HG03196 (cell line): ENCODE measurements at regions not wholly inside any gene's neighbourhood (a gene's known extent, or its start where the extent isn't known, plus 50 kb on each side); places are given as distances from the start of the nearest gene placed in this dataset.
"Not testable (repeated sequence)": the region's sequence is repeated elsewhere in the genome, so short reads cannot be mapped to it uniquely, and the experiment has no call there.

Experiments
- ATAC-seq: cut with Tn5 transposase; IDR thresholded peaks from one replicate; pipeline ENCODE4 v1.9.1; 2021; ENCODE audit not compliant: unreplicated experiment

GRCh38 chr5:103894882-103895281 is 332.3 kb upstream of the NUDT12 start:
- no peak for ATAC-seq

- ATAC-seq, result no peak
Measured at GRCh38 chr5:103891151-103891550, 328.6 kb upstream of the NUDT12 start.

GRCh38 chr5:103890313-103890712 is 327.7 kb upstream of the NUDT12 start:
- ATAC-seq, result no peak

- no peak for ATAC-seq
Measured at GRCh38 chr5:103889500-103890209, 327.1 kb upstream of the NUDT12 start.

- no peak for ATAC-seq
Measured at GRCh38 chr5:103886826-103887225, 324.2 kb upstream of the NUDT12 start.

GRCh38 chr5:103883143-103883542 is 320.6 kb upstream of the NUDT12 start:
- ATAC-seq, result no peak

- ATAC-seq, result no peak
Measured at GRCh38 chr5:103881560-103881959, 319.0 kb upstream of the NUDT12 start.

- no peak for ATAC-seq
Measured at GRCh38 chr5:103867857-103868598, 305.4 kb upstream of the NUDT12 start.

GRCh38 chr5:103866169-103866568 is 303.6 kb upstream of the NUDT12 start:
- no peak for ATAC-seq

GRCh38 chr5:103862398-103862797 is 299.8 kb upstream of the NUDT12 start:
- no peak for ATAC-seq

- no peak for ATAC-seq
Measured at GRCh38 chr5:103860327-103860726, 297.7 kb upstream of the NUDT12 start.

GRCh38 chr5:103858367-103858766 is 295.8 kb upstream of the NUDT12 start:
- ATAC-seq, result not testable (repeated sequence)

GRCh38 chr5:103851091-103851490 is 288.5 kb upstream of the NUDT12 start:
- no peak for ATAC-seq

GRCh38 chr5:103849934-103850333 is 287.3 kb upstream of the NUDT12 start:
- ATAC-seq, result no peak

- ATAC-seq, result no peak
Measured at GRCh38 chr5:103847060-103847459, 284.5 kb upstream of the NUDT12 start.

- no peak for ATAC-seq
Measured at GRCh38 chr5:103842936-103843335, 280.3 kb upstream of the NUDT12 start.

GRCh38 chr5:103840600-103840999 is 278.0 kb upstream of the NUDT12 start:
- ATAC-seq, result no peak

GRCh38 chr5:103834216-103834615 is 271.6 kb upstream of the NUDT12 start:
- ATAC-seq, result no peak

- no peak for ATAC-seq
Measured at GRCh38 chr5:103829585-103829984, 267.0 kb upstream of the NUDT12 start.

GRCh38 chr5:103827976-103828375 is 265.4 kb upstream of the NUDT12 start:
- ATAC-seq, result no peak

GRCh38 chr5:103821361-103821760 is 258.8 kb upstream of the NUDT12 start:
- ATAC-seq, result no peak

GRCh38 chr5:103808464-103809106 is 246.0 kb upstream of the NUDT12 start:
- ATAC-seq, result peak; percentile 87
